ENCODE measurements at regions not wholly inside any gene's neighbourhood (a gene's known extent, or its start where the extent isn't known, plus 50 kb on each side); places are given as distances from the start of the nearest gene placed in this dataset.

- no peak overlapping the region for H3K4me3 ChIP-seq (ENCODE audit: low read depth, low read length)
- no peak for TF ChIP-seq CTCF (IDR thresholded peaks at IDR 0.05; ENCODE audit: low read depth, low read length)
- DNase-seq = no peak
- H3K27me3 ChIP-seq (ENCODE audit: insufficient read depth, low read depth, severe bottlenecking) = peaks cover 38% of the 10 kb centered on the region
- H3K9me3 ChIP-seq (ENCODE audit: severe bottlenecking) = no peaks in the 10 kb centered on the region
- no peak overlapping the region for H3K27ac ChIP-seq
- no peaks in the 10 kb centered on the region for H3K36me3 ChIP-seq
These were observed 274.9 kb upstream of the ZFHX3 start for GRCh38 chr16:73322856-73323255.

GRCh38 chr16:73321853-73322252, 273.9 kb upstream of the ZFHX3 start:
- no peaks in the 10 kb centered on the region for H3K9me3 ChIP-seq (ENCODE audit: severe bottlenecking)
- TF ChIP-seq CTCF (IDR thresholded peaks at IDR 0.05; ENCODE audit: low read depth, low read length) = no peak
- peaks cover 43% of the 10 kb centered on the region for H3K27me3 ChIP-seq (ENCODE audit: insufficient read depth, low read depth, severe bottlenecking)
- DNase-seq = no peak
- no peaks in the 10 kb centered on the region for H3K36me3 ChIP-seq
- H3K4me3 ChIP-seq (ENCODE audit: low read depth, low read length) = no peak overlapping the region
- no peak overlapping the region for H3K27ac ChIP-seq

- Histone ChIP-seq H3K9me3 (ENCODE audit: severe bottlenecking) (no peaks in the 10 kb centered on the region), H3K36me3 (no peaks in the 10 kb centered on the region), H3K27me3 (ENCODE audit: insufficient read depth, low read depth, severe bottlenecking) (peaks cover 40% of the 10 kb centered on the region), H3K27ac (no peak overlapping the region), H3K4me3 (ENCODE audit: low read depth, low read length) (no peak overlapping the region)
- no peak for TF ChIP-seq CTCF (IDR thresholded peaks at IDR 0.05; ENCODE audit: low read depth, low read length)
- no peak for DNase-seq
These were observed 271.8 kb upstream of the ZFHX3 start for GRCh38 chr16:73319737-73320136.

GRCh38 chr16:73319261-73319660, 271.3 kb upstream of the ZFHX3 start:
- H3K27me3 ChIP-seq (ENCODE audit: insufficient read depth, low read depth, severe bottlenecking) = peaks cover 41% of the 10 kb centered on the region
- no peaks in the 10 kb centered on the region for H3K36me3 ChIP-seq
- no peak for DNase-seq
- no peaks in the 10 kb centered on the region for H3K9me3 ChIP-seq (ENCODE audit: severe bottlenecking)
- no peak overlapping the region for H3K27ac ChIP-seq
- TF ChIP-seq CTCF (IDR thresholded peaks at IDR 0.05; ENCODE audit: low read depth, low read length) = no peak
- no peak overlapping the region for H3K4me3 ChIP-seq (ENCODE audit: low read depth, low read length)

GRCh38 chr16:73317321-73317857, 269.5 kb upstream of the ZFHX3 start:
- no peaks in the 10 kb centered on the region for H3K36me3 ChIP-seq
- no peak for TF ChIP-seq CTCF (IDR thresholded peaks at IDR 0.05; ENCODE audit: low read depth, low read length)
- no peaks in the 10 kb centered on the region for H3K9me3 ChIP-seq (ENCODE audit: severe bottlenecking)
- no peak overlapping the region for H3K27ac ChIP-seq
- no peak for DNase-seq
- no peak overlapping the region for H3K4me3 ChIP-seq (ENCODE audit: low read depth, low read length)
- H3K27me3 ChIP-seq (ENCODE audit: insufficient read depth, low read depth, severe bottlenecking) = peaks cover 32% of the 10 kb centered on the region

GRCh38 chr16:73315645-73316044, 267.7 kb upstream of the ZFHX3 start:
- H3K27ac ChIP-seq = no peak overlapping the region
- TF ChIP-seq CTCF (IDR thresholded peaks at IDR 0.05; ENCODE audit: low read depth, low read length) = no peak
- no peaks in the 10 kb centered on the region for H3K36me3 ChIP-seq
- H3K27me3 ChIP-seq (ENCODE audit: insufficient read depth, low read depth, severe bottlenecking) = peaks cover 19% of the 10 kb centered on the region
- no peak for DNase-seq
- no peak overlapping the region for H3K4me3 ChIP-seq (ENCODE audit: low read depth, low read length)
- H3K9me3 ChIP-seq (ENCODE audit: severe bottlenecking) = no peaks in the 10 kb centered on the region
